Body of pancreas (tissue), 4 donors: ENCODE measurements at regions not wholly inside any gene's neighbourhood (a gene's known extent, or its start where the extent isn't known, plus 50 kb on each side); places are given as distances from the start of the nearest gene placed in this dataset.

Experiments used
- ATAC-seq: fragments of 150-250 bp; one replicate; pipeline ENCODE4 v1.9.1; 2016
- DNase-seq, 4 donors: peaks; one replicate each; pipeline ENCODE4 v3.0.0-alpha.2; 2019
- H3K27ac ChIP-seq, 4 donors: fragments of 200-600 bp; sonication (generic); 1 replicate in 3 of 4; 2 replicates in 1 of 4; pipeline versions ENCODE4 v1.5.1 to v1.6.1; 2016 to 2019; ENCODE audit warnings: mild to moderate bottlenecking in 1 of 4, mixed read lengths in 1 of 4, moderate library complexity in 1 of 4
- H3K27me3 ChIP-seq, 2 donors: fragments of 200-600 bp; sonication (generic); one replicate each; pipeline ENCODE4 v1.6.0; 2016; ENCODE audit warnings: mild to moderate bottlenecking in 1 of 2
- H3K36me3 ChIP-seq, 2 donors: fragments of 200-600 bp; sonication (generic); replicated peaks in 1 of 2; 2 replicates each; pipeline ENCODE4 v1.5.1; 2016; ENCODE audit warnings: low read depth in 2 of 2; ENCODE audit not compliant: insufficient read depth in 1 of 2
- H3K4me1 ChIP-seq: fragments of 200-600 bp; sonication (generic); one replicate; pipeline ENCODE4 v1.6.0; 2016
- H3K4me3 ChIP-seq, 2 donors: fragments of 200-600 bp; sonication (generic); 1 replicate in 1 of 2; 2 replicates in 1 of 2; pipeline ENCODE4 v1.5.1; 2016 to 2019
- H3K9me3 ChIP-seq, 3 donors: fragments of 200-600 bp; sonication (generic); 1 replicate in 2 of 3; 2 replicates in 1 of 3; pipeline ENCODE4 v1.5.1; 2016
- POLR2A ChIP-seq, 3 donors: fragments of 450-650 bp; IDR thresholded peaks; one replicate each; pipeline ENCODE4 v1.6.1; 2016; ENCODE audit warnings: antibody characterized with exemption in 3 of 3, mild to moderate bottlenecking in 2 of 3
- WGBS, 2 donors: methylation state at CpG; one replicate each; pipeline ENCODE4 v1.1.5; 2017; 5-methylcytosine and 5-hydroxymethylcytosine counted together
- intact Hi-C: fragments of 100-400 bp; cut with DNase I; formaldehyde crosslinking; loops from one replicate; pipeline ENCODE4 v1.15.1; 2023
- TF ChIP-seq, protein P1 (sequence below), 7 experiments: fragments of 450-650 bp in 4 of 7; fragments of 200-600 bp in 3 of 7; sonication (generic) in 3 of 7; IDR thresholded peaks; one replicate each; pipeline ENCODE4 v1.5.1; 2016 to 2019; ENCODE audit warnings: antibody characterized with exemption in 7 of 7

DNA sequence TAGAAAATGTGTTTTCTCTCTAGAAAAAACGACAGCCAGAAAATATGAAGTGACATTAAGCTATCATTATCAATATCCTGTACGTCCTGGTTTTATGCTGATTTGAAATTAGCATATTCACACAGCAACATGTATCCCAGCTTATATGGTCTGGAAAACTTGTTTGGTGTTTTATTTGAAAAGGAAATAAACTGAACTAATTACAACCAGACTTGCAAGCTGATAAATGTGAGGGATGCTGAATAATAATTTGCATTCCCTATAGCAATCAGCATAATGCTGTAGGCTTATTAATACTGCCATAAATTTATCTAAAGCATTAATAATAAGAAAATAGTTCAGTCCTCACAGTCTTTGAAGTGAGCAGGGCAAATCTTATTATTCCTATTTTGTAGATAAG is 336.9 kb upstream of the UMPS start:
- 20 to 32% methylated on average over 2 of the region's 2 CpGs for WGBS, 2 donors
- H3K36me3 ChIP-seq = no peaks in the 10 kb centered on the region
- no peak for TF ChIP-seq POLR2A (IDR thresholded peaks at IDR 0.05)
- TF ChIP-seq, protein P1, sequence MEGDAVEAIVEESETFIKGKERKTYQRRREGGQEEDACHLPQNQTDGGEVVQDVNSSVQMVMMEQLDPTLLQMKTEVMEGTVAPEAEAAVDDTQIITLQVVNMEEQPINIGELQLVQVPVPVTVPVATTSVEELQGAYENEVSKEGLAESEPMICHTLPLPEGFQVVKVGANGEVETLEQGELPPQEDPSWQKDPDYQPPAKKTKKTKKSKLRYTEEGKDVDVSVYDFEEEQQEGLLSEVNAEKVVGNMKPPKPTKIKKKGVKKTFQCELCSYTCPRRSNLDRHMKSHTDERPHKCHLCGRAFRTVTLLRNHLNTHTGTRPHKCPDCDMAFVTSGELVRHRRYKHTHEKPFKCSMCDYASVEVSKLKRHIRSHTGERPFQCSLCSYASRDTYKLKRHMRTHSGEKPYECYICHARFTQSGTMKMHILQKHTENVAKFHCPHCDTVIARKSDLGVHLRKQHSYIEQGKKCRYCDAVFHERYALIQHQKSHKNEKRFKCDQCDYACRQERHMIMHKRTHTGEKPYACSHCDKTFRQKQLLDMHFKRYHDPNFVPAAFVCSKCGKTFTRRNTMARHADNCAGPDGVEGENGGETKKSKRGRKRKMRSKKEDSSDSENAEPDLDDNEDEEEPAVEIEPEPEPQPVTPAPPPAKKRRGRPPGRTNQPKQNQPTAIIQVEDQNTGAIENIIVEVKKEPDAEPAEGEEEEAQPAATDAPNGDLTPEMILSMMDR (IDR thresholded peaks at IDR 0.05) = no peak
- intact Hi-C loops = no loop called here
- H3K4me3 ChIP-seq = no peak overlapping the region
- no peaks in the 10 kb centered on the region for H3K4me1 ChIP-seq
- no peak overlapping the region for H3K27ac ChIP-seq
- ATAC-seq = no peak
- no peaks in the 10 kb centered on the region for H3K27me3 ChIP-seq
- DNase-seq = no peak
- H3K9me3 ChIP-seq = no peaks in the 10 kb centered on the region

DNA sequence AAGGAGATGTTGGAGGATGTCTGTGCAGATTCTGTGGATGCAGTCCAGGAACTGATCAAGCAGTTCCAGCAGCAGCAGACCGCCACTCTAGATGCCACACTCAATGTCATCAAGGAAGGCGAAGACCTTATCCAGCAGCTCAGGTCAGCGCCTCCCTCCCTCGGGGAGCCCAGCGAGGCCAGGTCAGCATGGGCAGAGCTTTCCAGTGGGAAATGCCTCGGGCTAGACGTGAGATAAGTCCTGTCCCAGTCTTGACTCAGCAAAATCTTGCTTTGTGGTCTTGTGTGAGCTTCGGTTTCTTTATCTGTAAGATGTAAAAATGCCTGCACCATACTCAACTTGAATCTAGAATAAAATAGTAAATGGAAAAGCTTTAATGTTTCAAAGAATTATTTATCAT is 335.1 kb upstream of the UMPS start:
- no peak overlapping the region for H3K27ac ChIP-seq
- ATAC-seq (no peak), DNase-seq (no peak)
- TF ChIP-seq, protein P1 (IDR thresholded peaks at IDR 0.05) = no peak
- no peak for TF ChIP-seq POLR2A (IDR thresholded peaks at IDR 0.05)
- no peaks in the 10 kb centered on the region for H3K4me1 ChIP-seq
- no peaks in the 10 kb centered on the region for H3K9me3 ChIP-seq
- no peak overlapping the region for H3K4me3 ChIP-seq
- H3K36me3 ChIP-seq = no peaks in the 10 kb centered on the region
- WGBS, 2 donors = 75 to 83% methylated on average over 4 to 8 of the region's 8 CpGs
- intact Hi-C loops = no loop called here
- H3K27me3 ChIP-seq = no peaks in the 10 kb centered on the region

DNA sequence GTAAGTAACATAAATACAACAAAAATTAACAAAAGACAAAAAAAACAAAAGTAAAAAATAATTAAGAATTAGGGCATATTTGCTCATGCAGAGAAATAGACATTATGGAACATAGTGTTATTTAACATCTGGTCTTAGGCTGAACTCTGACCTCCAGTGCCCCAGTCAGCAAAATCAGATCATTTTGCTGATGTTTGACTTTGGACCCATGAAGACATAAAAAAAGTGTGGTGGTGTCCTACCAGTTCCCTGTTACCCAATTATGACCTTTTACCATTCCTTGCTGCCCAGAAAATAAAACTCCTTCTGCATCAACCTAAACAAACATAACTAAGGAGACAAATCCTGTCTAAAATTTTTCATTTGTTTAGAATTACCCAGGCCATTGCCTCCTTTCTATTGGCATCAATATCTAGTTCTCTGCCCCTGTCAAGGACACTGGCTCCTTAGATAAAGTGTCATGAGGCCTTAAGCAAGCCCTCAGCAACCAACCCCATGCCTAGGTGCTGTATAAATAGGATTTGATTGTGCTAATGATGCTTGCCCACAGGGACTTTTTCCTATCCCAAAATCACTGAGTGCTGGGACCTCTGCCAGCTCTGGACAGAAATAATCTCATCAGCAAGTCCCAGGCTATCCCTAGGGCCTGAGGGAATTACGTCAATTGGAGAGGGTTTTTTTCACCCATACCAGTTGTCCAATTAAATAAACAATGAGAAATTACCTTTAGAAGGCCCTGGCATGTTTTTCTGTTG is 334.5 kb upstream of the UMPS start:
- intact Hi-C loops = no loop called here
- TF ChIP-seq, protein P1 (IDR thresholded peaks at IDR 0.05) = no peak
- no peak for TF ChIP-seq POLR2A (IDR thresholded peaks at IDR 0.05)
- no peaks in the 10 kb centered on the region for H3K9me3 ChIP-seq
- no peak overlapping the region for H3K4me3 ChIP-seq
- no peaks in the 10 kb centered on the region for H3K4me1 ChIP-seq
- H3K27me3 ChIP-seq = no peaks in the 10 kb centered on the region
- WGBS, 2 donors = 50 to 57% methylated on average over 1 of the region's 1 CpG
- H3K27ac ChIP-seq = no peak overlapping the region
- ATAC-seq = peak; percentile 30
- no peaks in the 10 kb centered on the region for H3K36me3 ChIP-seq
- DNase-seq = peak; percentile 15 to 22 (median 21)

DNA sequence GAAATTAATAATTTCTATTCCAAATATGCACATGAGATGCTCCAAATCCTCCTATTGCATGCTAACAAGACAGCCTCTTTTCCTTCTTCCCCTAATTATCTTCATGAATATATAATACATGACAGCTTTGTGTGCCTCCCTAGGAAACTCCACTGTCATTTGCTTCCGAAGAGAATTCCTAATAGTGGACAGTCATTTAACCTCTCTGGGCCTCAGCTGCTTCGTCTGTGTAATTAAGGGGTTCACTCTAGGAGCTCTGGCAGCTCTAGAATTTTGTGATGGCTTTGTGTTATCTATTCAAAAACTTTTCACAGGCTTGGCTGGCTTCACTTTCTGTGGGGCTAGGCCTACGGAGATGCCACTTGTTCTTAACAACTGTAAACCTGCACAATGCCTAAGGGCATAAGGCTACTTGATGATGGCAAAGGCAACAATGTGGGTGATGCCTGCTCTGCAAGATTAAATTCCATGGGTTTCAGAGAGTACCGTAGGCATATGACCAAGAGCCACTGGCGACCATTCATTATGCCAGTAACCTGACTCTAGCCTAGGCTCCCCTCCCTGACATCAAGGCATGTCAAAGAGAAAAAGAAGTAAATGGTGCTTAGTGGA is 333.8 kb upstream of the UMPS start:
- Histone ChIP-seq H3K27ac (no peak overlapping the region), H3K36me3 (no peaks in the 10 kb centered on the region), H3K4me3 (no peak overlapping the region), H3K9me3 (no peaks in the 10 kb centered on the region), H3K4me1 (no peaks in the 10 kb centered on the region), H3K27me3 (no peaks in the 10 kb centered on the region)
- intact Hi-C loops = no loop called here
- TF ChIP-seq, protein P1 (IDR thresholded peaks at IDR 0.05) = no peak
- no peak for TF ChIP-seq POLR2A (IDR thresholded peaks at IDR 0.05)
- WGBS, 2 donors = 85 to 90% methylated on average over 5 of the region's 5 CpGs
- ATAC-seq = no peak
- DNase-seq = no peak

DNA sequence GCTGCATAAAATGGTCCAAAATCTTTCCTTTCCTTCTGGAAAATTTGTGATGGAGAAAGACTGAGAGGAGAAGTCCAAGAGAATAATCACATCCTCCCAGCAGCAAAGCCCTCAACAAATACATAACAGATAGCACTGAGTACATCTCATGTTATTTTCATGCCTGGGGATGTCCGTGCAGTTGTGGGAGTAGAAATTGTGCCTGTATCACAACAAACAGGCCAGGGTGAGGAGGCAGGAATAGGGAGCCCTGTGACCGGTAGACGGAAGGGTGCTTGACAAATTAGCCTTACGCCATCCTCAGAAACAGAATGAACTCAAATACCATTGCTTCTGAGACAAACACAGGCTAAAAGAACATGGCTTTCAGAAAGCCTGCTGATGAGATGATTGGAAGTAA is 333.2 kb upstream of the UMPS start:
- no peak overlapping the region for H3K27ac ChIP-seq
- no peaks in the 10 kb centered on the region for H3K9me3 ChIP-seq
- intact Hi-C loops = no loop called here
- DNase-seq (no peak), ATAC-seq (no peak)
- 83 to 88% methylated on average over 4 of the region's 4 CpGs for WGBS, 2 donors
- no peaks in the 10 kb centered on the region for H3K27me3 ChIP-seq
- no peak for TF ChIP-seq POLR2A (IDR thresholded peaks at IDR 0.05)
- TF ChIP-seq, protein P1 (IDR thresholded peaks at IDR 0.05) = no peak
- H3K4me3 ChIP-seq = no peak overlapping the region
- no peaks in the 10 kb centered on the region for H3K36me3 ChIP-seq
- no peaks in the 10 kb centered on the region for H3K4me1 ChIP-seq
